HG03521 (cell line): ENCODE measurements at regions not wholly inside any gene's neighbourhood (a gene's known extent, or its start where the extent isn't known, plus 50 kb on each side); places are given as distances from the start of the nearest gene placed in this dataset.
"Not testable (repeated sequence)": the region's sequence is repeated elsewhere in the genome, so short reads cannot be mapped to it uniquely, and the experiment has no call there.

Experiments
- ATAC-seq: cut with Tn5 transposase; IDR thresholded peaks from one replicate; pipeline ENCODE4 v1.9.1; 2021; ENCODE audit warnings: mild to moderate bottlenecking, moderate library complexity; ENCODE audit not compliant: unreplicated experiment

DNA sequence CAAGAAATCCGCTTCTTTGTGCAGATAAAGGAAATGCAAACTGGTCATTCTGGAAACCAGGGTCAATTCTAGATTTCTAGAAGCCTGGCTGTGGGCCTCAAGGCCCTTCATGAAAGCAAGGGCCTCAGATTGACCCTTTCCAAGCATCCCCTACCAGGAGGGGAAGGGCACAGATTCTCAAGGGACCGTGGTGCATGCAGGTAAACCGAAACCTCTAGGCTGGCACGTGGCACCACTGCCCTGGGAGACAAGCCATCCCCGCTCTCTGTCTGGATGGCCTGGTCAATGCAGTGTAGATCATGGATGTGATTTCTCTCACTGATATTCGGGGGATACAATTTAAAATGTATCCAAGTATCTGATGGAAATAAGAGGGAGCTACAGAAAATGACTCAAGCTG is 69.4 kb downstream of the TOMM20 start:
- no peak for ATAC-seq

DNA sequence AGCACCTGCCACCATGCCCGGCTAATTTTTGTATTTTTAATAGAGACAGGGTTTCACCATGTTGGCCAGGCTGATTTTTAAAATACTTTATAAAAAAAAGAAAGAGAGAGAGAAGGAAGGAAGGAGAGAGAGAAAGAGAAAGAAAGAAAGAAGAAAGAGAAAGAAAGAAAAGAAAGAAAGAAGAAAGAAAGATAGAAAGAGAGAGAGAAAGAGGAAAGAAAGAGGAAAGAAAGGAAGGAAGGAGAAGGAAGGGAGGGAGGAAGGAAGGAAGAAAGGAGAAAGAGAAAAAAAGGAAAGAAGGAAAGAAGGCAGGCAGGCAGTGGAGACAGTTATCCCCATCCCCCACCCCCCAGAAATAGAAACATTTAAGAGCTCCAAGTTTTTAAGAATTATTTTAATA is 69.9 kb downstream of the TOMM20 start:
- no peak for ATAC-seq

DNA sequence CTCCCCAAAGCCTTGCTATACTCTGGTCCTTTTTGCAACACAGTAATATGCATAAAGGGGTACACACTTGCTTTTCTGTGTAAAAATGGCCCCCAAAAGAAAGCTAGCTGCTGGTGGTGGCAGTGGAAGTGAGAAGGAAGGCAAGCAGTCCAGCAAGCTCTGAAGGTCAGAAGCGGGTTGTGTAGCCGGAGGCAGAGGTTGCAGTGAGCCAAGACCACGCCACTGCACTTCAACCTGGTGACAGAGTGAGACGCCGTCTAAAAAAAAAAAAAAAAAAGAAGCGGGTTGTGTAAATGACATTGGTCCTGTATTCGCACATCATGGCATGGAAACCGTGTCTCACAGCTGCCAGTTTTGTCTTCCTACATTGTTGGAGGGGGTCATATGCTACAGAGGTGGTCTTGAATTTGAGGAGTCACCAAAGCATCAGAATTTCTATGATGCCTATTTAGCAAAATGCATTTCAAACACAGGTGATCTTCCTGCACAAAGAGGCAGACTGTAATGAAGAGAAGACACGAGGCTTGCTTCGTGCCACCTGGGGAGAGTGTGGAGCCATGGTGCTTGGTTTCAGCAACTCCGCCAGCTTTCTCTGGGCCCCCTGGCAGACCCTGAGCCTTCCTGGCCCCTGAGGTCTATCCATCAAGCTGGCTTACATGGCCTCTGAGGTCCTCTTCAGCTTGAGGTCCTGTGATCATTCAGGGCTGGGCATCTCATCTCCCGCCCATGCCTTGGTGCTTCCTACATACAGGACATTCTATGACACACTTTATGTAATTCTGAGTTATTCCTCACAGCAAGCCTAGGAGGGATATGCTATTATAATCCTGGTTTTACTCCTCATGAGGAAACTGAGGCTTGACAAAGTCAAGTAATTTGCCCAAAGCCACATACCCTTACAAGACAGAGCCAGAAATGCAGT is 71.0 kb downstream of the TOMM20 start:
- ATAC-seq: no peak

- ATAC-seq: no peak
These were observed 71.7 kb downstream of the TOMM20 start for GRCh38 chr1:235056937-235057336.

GRCh38 chr1:235054936-235055335 is 73.7 kb downstream of the TOMM20 start:
- no peak for ATAC-seq

GRCh38 chr1:235054466-235054865 is 74.2 kb downstream of the TOMM20 start:
- no peak for ATAC-seq

- no peak for ATAC-seq
These were observed 76.3 kb downstream of the TOMM20 start for GRCh38 chr1:235052067-235053008.

- no peak for ATAC-seq
These were observed 77.1 kb downstream of the TOMM20 start for GRCh38 chr1:235051521-235051920.

- no peak for ATAC-seq
These were observed 77.7 kb downstream of the TOMM20 start for GRCh38 chr1:235050911-235051360.

- ATAC-seq: not testable (repeated sequence)
These were observed 78.8 kb downstream of the TOMM20 start for GRCh38 chr1:235049716-235050378.

DNA sequence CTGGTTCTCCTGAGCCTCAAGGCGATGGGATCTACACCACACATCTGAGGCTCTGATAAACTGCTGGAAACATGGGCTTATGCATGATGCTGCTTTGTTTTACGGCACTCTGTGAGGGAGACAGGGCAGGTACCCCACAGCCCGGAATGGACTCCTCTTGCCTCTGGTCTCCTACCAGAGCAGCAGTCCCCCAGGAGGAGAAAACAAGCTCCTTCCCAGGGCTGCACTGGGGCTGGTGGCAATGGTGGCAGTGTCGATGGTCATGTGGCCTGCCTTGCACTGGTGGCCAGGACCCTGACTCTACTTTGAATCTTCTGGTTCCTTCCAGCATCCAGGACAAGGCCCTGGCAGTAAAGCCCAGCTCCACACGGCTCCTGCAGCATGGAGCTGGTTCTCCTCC is 79.4 kb downstream of the TOMM20 start:
- no peak for ATAC-seq

- no peak for ATAC-seq
These were observed 81.2 kb downstream of the TOMM20 start for GRCh38 chr1:235047331-235047871.

- no peak for ATAC-seq
These were observed 82.6 kb downstream of the TOMM20 start for GRCh38 chr1:235045921-235046601.

DNA sequence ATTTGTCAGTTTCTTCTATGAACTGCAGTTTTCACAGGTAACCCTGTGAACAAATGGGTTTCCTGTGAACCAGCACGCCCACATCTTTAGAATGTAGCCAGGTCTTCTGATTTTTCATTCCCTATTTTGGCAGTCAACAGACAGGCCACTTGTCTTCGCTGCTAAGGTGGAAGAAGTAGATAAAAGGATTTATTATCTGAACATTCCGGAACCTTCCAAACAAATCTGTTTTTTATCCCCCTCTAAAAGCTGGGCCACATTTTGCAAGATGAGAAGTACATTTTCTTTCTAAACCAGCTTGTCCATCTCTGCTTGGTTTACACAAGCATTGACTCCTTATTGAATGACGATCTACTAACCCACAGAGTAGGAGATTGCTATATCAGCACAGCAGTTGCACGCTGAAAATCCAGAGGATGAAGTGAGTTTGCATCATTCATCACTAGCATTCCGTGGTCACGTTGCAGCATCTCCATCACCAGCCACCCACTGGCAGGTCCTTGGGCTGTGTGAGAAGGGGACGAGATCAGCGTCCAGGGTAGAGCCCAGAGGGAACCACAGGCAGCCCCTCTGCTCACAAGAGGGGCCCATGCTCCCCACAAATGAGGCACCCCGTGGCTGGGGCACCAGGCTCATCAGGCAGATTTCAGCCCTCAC is 83.5 kb downstream of the TOMM20 start:
- ATAC-seq: no peak

- no peak for ATAC-seq
These were observed 85.4 kb downstream of the TOMM20 start for GRCh38 chr1:235043234-235043633.

GRCh38 chr1:235038701-235039100 is 89.9 kb downstream of the TOMM20 start:
- no peak for ATAC-seq

- no peak for ATAC-seq
These were observed 92.7 kb downstream of the TOMM20 start for GRCh38 chr1:235035928-235036327.

DNA sequence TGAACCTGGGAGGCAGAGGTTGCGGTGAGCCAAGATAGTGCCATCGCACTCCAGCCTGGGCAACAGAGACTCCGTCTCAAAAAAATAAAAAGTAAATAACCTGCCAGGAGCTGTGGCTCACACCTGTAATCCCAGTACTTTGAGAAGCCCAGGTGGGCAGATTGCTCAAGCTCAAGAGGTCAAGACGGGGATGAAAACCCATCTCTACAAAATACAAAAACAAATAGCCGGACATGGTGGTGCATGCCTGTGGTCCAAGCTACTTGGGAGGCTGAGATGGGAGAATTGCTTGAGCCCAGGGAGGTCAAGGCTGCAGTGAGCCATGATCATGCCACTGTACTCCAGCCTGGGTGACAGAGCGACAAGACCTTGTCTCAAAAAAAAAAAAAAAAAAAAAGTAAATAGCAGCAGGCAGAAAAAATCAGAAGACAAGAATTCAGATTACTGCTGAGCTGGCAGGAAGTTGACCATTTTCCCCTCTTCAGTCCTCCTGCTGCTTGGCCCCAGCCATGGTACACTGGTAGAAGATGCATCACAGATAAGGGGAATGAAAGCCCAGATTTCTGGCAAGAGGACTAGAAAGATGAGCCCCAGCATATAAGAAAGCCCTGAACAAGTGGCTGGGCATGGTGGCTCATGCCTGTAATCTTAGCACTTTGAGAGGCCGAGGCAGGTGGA is 97.6 kb downstream of the TOMM20 start:
- ATAC-seq: no peak

GRCh38 chr1:235027862-235028250 is 100.8 kb downstream of the TOMM20 start:
- ATAC-seq: no peak
